Smooth muscle cell (in vitro differentiated cells): ENCODE measurements at regions not wholly inside any gene's neighbourhood (a gene's known extent, or its start where the extent isn't known, plus 50 kb on each side); places are given as distances from the start of the nearest gene placed in this dataset.

Experiments used
- DNase-seq: peaks from one replicate; lab custom pipeline; 2025; ENCODE audit not compliant: unreplicated experiment; lab: John Stamatoyannopoulos, UW
- H2AFZ ChIP-seq: fragments of 200-600 bp; sonication (generic); 2 replicates; pipeline ENCODE4 v1.6.0; 2016; ENCODE audit warnings: antibody characterized with exemption, low read depth, mild to moderate bottlenecking
- H3F3A ChIP-seq: fragments of 200-600 bp; sonication (generic); 2 replicates; pipeline ENCODE4 v1.6.0; 2017; ENCODE audit warnings: antibody characterized with exemption, low read depth
- H3K27ac ChIP-seq: fragments of 200-600 bp; sonication (generic); 2 replicates; pipeline ENCODE4 v1.5.1; 2016; ENCODE audit warnings: low read depth, mild to moderate bottlenecking
- H3K27me3 ChIP-seq: fragments of 200-600 bp; sonication (generic); 2 replicates; pipeline ENCODE4 v1.6.1; 2016; ENCODE audit warnings: low read depth, mild to moderate bottlenecking
- H3K36me3 ChIP-seq: fragments of 200-600 bp; sonication (generic); 2 replicates; pipeline ENCODE4 v1.5.1; 2016; ENCODE audit warnings: low read depth
- H3K4me1 ChIP-seq: fragments of 200-600 bp; sonication (generic); 2 replicates; pipeline ENCODE4 v1.5.1; 2016; ENCODE audit warnings: low read depth
- H3K4me2 ChIP-seq: fragments of 200-600 bp; sonication (generic); 2 replicates; pipeline ENCODE4 v1.6.0; 2016; ENCODE audit warnings: mild to moderate bottlenecking
- H3K4me3 ChIP-seq: fragments of 200-600 bp; sonication (generic); 2 replicates; pipeline ENCODE4 v1.5.1; 2016; ENCODE audit warnings: mild to moderate bottlenecking
- H3K79me2 ChIP-seq: fragments of 200-600 bp; sonication (generic); 2 replicates; pipeline ENCODE4 v1.6.0; 2016; ENCODE audit warnings: low read depth, mild to moderate bottlenecking
- H3K9ac ChIP-seq: fragments of 200-600 bp; sonication (generic); 2 replicates; pipeline ENCODE4 v1.6.0; 2016; ENCODE audit warnings: low read depth
- H3K9me3 ChIP-seq: fragments of 200-600 bp; sonication (generic); replicated peaks from 2 replicates; pipeline ENCODE4 v1.5.1; 2016; ENCODE audit warnings: low read depth
- H4K20me1 ChIP-seq: fragments of 200-600 bp; sonication (generic); 2 replicates; pipeline ENCODE4 v1.6.0; 2016; ENCODE audit warnings: low read depth
- WGBS: methylation state at CpG from one replicate; pipeline ENCODE4 v1.1.7; 2016; ENCODE audit warnings: low lambda C conversion rate; 5-methylcytosine and 5-hydroxymethylcytosine counted together
- TF ChIP-seq, protein P1 (sequence below): fragments of 200-600 bp; sonication (generic); IDR thresholded peaks from 2 replicates; pipeline ENCODE4 v1.5.1; 2017; ENCODE audit warnings: borderline replicate concordance, mild to moderate bottlenecking, antibody characterized with exemption; ENCODE audit not compliant: insufficient read depth, poor library complexity, severe bottlenecking

DNA sequence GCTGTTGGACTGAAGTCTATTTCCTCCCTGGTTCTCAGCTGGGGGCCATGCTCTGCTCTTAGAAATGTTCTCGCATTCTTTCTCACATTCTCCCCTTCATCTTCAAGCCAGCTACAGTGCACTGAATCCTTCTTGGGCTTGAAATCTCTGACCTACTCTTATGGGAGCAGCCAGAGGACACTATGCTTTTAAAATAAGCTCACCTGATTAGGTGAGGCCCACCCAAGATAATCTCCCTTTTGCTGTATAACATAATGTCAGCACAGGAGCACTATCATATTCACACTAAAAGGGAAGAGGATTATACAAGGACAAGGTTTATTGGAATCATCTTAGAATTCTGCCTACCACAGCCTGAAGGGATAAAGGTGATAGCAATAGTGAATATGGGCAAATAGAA, 146.3 kb downstream of the ZNF674 start:
- Histone ChIP-seq H3K4me3 (no peak overlapping the region), H3K27me3 (no peaks in the 10 kb centered on the region), H4K20me1 (no peaks in the 10 kb centered on the region), H3K36me3 (no peaks in the 10 kb centered on the region), H3K9ac (no peak overlapping the region), H3K4me2 (no peak overlapping the region), H3K4me1 (no peaks in the 10 kb centered on the region), H2AFZ (no peak overlapping the region), H3F3A (no peaks in the 10 kb centered on the region), H3K79me2 (no peaks in the 10 kb centered on the region), H3K27ac (no peak overlapping the region), H3K9me3 (no peaks in the 10 kb centered on the region)
- WGBS: 92% methylated on average over 1 of the region's 1 CpG
- TF ChIP-seq, protein P1, sequence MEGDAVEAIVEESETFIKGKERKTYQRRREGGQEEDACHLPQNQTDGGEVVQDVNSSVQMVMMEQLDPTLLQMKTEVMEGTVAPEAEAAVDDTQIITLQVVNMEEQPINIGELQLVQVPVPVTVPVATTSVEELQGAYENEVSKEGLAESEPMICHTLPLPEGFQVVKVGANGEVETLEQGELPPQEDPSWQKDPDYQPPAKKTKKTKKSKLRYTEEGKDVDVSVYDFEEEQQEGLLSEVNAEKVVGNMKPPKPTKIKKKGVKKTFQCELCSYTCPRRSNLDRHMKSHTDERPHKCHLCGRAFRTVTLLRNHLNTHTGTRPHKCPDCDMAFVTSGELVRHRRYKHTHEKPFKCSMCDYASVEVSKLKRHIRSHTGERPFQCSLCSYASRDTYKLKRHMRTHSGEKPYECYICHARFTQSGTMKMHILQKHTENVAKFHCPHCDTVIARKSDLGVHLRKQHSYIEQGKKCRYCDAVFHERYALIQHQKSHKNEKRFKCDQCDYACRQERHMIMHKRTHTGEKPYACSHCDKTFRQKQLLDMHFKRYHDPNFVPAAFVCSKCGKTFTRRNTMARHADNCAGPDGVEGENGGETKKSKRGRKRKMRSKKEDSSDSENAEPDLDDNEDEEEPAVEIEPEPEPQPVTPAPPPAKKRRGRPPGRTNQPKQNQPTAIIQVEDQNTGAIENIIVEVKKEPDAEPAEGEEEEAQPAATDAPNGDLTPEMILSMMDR: no peak
- DNase-seq: no peak

DNA sequence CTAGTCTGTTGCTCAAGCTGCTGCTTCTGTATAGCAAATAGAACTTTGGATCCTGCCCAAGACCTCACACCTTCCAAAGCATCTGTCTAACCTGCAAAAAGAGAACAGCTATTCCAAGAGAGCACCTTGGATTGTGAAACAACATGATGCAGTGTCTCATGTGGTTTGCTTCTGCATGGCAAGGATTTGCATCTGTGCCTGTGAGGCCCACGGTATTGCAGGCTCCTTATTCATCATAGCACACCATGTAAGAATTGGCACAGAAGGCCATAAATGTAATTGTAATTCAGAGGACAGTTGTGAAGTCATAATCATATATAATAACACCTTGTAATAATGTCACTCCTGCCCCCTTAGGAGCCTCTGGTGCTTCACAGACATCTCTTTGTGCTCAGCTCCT, 147.1 kb downstream of the ZNF674 start:
- DNase-seq: no peak
- H3K27me3 ChIP-seq: no peaks in the 10 kb centered on the region
- no peak overlapping the region for H3K27ac ChIP-seq
- H3K79me2 ChIP-seq: no peaks in the 10 kb centered on the region
- H3K4me3 ChIP-seq: no peak overlapping the region
- H2AFZ ChIP-seq: no peak overlapping the region
- no peaks in the 10 kb centered on the region for H3F3A ChIP-seq
- H3K4me2 ChIP-seq: no peak overlapping the region
- H3K9ac ChIP-seq: no peak overlapping the region
- H3K9me3 ChIP-seq: no peaks in the 10 kb centered on the region
- H3K4me1 ChIP-seq: no peaks in the 10 kb centered on the region
- no peaks in the 10 kb centered on the region for H4K20me1 ChIP-seq
- H3K36me3 ChIP-seq: no peaks in the 10 kb centered on the region
- WGBS: 37% methylated on average over 1 of the region's 1 CpG
- TF ChIP-seq, protein P1: no peak

DNA sequence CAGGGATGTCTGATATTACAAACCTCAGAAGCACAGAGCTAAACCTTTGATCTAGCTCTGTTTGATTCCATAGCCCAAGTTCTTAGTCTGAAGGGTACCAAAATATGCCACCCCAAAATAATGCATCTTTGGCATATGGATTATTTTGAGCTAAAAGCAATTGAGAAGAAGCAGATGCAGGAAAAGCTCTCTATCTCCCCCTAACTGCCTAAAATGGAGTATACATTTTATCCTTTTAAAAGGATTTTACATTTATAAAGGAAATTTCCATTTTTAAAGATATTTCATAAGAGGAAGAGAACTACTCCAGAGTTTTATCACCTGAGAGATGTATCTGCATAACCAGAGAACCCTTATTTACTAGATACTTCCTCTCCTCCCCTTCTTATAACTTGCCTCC, 158.7 kb downstream of the ZNF674 start:
- DNase-seq: no peak
- no peaks in the 10 kb centered on the region for H3F3A ChIP-seq
- no peaks in the 10 kb centered on the region for H3K79me2 ChIP-seq
- no peaks in the 10 kb centered on the region for H3K9me3 ChIP-seq
- TF ChIP-seq, protein P1: peak; percentile 23
- no peak overlapping the region for H2AFZ ChIP-seq
- no peak overlapping the region for H3K27ac ChIP-seq
- H3K4me3 ChIP-seq: no peak overlapping the region
- H3K4me1 ChIP-seq: no peaks in the 10 kb centered on the region
- H3K9ac ChIP-seq: no peak overlapping the region
- no peaks in the 10 kb centered on the region for H4K20me1 ChIP-seq
- no peak overlapping the region for H3K4me2 ChIP-seq
- H3K36me3 ChIP-seq: no peaks in the 10 kb centered on the region
- H3K27me3 ChIP-seq: no peaks in the 10 kb centered on the region

DNA sequence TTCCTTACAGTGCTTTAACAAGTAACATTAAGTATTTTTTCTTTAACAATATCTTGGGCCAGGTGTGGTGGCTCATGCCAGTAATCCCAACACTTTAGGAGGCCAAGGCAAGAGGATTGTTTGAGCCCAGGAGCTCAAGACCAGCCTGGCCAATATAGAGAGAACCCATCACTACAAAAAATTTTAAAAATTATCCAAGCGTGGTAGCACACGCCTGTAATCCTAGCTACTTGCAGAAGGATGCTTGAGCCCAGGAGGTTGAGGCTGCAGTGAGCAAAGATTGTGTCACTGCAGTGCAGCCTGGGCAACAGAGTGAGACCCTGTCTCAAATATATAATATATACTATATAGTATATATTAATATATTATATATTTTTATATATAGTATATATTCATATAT, 162.2 kb downstream of the ZNF674 start:
- no peaks in the 10 kb centered on the region for H3K27me3 ChIP-seq
- DNase-seq: no peak
- no peak overlapping the region for H2AFZ ChIP-seq
- H3K36me3 ChIP-seq: no peaks in the 10 kb centered on the region
- H4K20me1 ChIP-seq: no peaks in the 10 kb centered on the region
- no peaks in the 10 kb centered on the region for H3K79me2 ChIP-seq
- no peak overlapping the region for H3K27ac ChIP-seq
- TF ChIP-seq, protein P1: no peak
- no peaks in the 10 kb centered on the region for H3F3A ChIP-seq
- no peak overlapping the region for H3K4me2 ChIP-seq
- no peak overlapping the region for H3K9ac ChIP-seq
- H3K9me3 ChIP-seq: no peaks in the 10 kb centered on the region
- 93% methylated on average over 2 of the region's 2 CpGs for WGBS
- no peaks in the 10 kb centered on the region for H3K4me1 ChIP-seq
- H3K4me3 ChIP-seq: no peak overlapping the region
